ENCODE measurements at regions not wholly inside any gene's neighbourhood (a gene's known extent, or its start where the extent isn't known, plus 50 kb on each side); places are given as distances from the start of the nearest gene placed in this dataset.

DNA sequence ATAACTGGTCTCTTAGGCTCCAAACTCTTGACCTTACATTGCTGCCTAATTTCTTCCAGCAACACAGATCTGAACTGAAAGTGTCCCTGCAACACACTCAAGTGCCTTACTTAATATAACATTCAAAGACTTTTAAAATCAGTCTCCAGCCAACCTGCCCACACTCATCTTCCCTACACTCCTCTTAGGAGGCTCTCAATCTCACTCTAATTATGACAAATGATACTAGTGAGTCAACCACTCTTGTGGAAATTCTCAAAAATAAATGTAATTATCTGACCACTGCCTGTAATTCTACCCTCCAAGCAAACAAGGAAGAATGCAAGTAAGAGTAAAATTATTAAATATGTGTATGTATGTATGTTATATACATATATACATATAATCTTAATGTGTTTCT, 348.1 kb upstream of the MIR17HG start:
- TF ChIP-seq POLR2A (IDR thresholded peaks at IDR 0.05; ENCODE audit: low read depth, low read length), result no peak
- no peak for TF ChIP-seq POLR2AphosphoS5 (IDR thresholded peaks at IDR 0.05; ENCODE audit: low read depth, low read length)
- no peak for TF ChIP-seq TAF1 (IDR thresholded peaks at IDR 0.05; ENCODE audit: borderline replicate concordance, low read depth, low read length)

Measured in GM12892 (cell line).